CD14-positive monocyte (primary cell): ENCODE measurements at regions not wholly inside any gene's neighbourhood (a gene's known extent, or its start where the extent isn't known, plus 50 kb on each side); places are given as distances from the start of the nearest gene placed in this dataset.

ENCODE experiments used
- DNase-seq, 3 donors: peaks; one replicate each; pipeline ENCODE4 v3.0.0-alpha.2; 2011 to 2022
- H2AFZ ChIP-seq: 2 replicates; pipeline ENCODE4 v1.6.0; 2012; ENCODE audit warnings: mild to moderate bottlenecking, low read depth, low read length, inconsistent platforms; ENCODE audit not compliant: insufficient read depth, poor library complexity, severe bottlenecking
- H3K27ac ChIP-seq, 2 donors: 1 replicate in 1 of 2; 2 replicates in 1 of 2; pipeline ENCODE4 v1.5.1; 2012 to 2013; ENCODE audit warnings: low read length in 2 of 2, control low read depth in 1 of 2, inconsistent platforms in 1 of 2, low read depth in 1 of 2, mild to moderate bottlenecking in 1 of 2
- H3K27me3 ChIP-seq, 2 donors: one replicate each; pipeline versions ENCODE4 v1.6.0 to v1.6.1; 2011 to 2013; ENCODE audit warnings: low read length in 2 of 2; ENCODE audit not compliant: control insufficient read depth in 2 of 2, insufficient read depth in 2 of 2
- H3K36me3 ChIP-seq, 2 donors: replicated peaks in 1 of 2; 1 replicate in 1 of 2; 2 replicates in 1 of 2; pipeline versions ENCODE4 v1.5.1 to v1.6.1; 2012 to 2013; ENCODE audit warnings: low read length in 2 of 2, control low read depth in 1 of 2, inconsistent platforms in 1 of 2, mild to moderate bottlenecking in 1 of 2; ENCODE audit not compliant: insufficient read depth in 2 of 2, control insufficient read depth in 1 of 2
- H3K4me1 ChIP-seq, 2 donors: 1 replicate in 1 of 2; 2 replicates in 1 of 2; pipeline versions ENCODE4 v1.5.1 to v1.6.1; 2012 to 2013; ENCODE audit warnings: low read length in 2 of 2, control low read depth in 1 of 2, inconsistent platforms in 1 of 2, mild to moderate bottlenecking in 1 of 2, moderate library complexity in 1 of 2; ENCODE audit not compliant: insufficient read depth in 2 of 2, control insufficient read depth in 1 of 2
- H3K4me2 ChIP-seq: replicated peaks from 2 replicates; pipeline ENCODE3; 2012; ENCODE audit warnings: low read length, moderate library complexity, mild to moderate bottlenecking; ENCODE audit not compliant: poor library complexity, severe bottlenecking; ENCODE audit errors: extremely low read depth
- H3K4me3 ChIP-seq, 3 experiments: fragments of 200-600 bp in 1 of 3; sonication (generic) in 1 of 3; replicated peaks in 1 of 3; 1 replicate in 2 of 3; 2 replicates in 1 of 3; pipeline ENCODE4 v1.5.1; 2011 to 2013; ENCODE audit warnings: low read length in 3 of 3, mild to moderate bottlenecking in 3 of 3, control low read depth in 2 of 3, low read depth in 2 of 3, inconsistent platforms in 1 of 3, moderate library complexity in 1 of 3
- H3K79me2 ChIP-seq: 2 replicates; pipeline ENCODE4 v1.6.0; 2012; ENCODE audit warnings: mild to moderate bottlenecking, control low read depth, inconsistent platforms, low read length, moderate library complexity; ENCODE audit not compliant: insufficient read depth
- H3K9ac ChIP-seq: 2 replicates; pipeline ENCODE4 v1.6.0; 2017; ENCODE audit warnings: low read length, mild to moderate bottlenecking; ENCODE audit not compliant: insufficient read depth, poor library complexity, severe bottlenecking
- H3K9me3 ChIP-seq, 2 donors: replicated peaks in 1 of 2; 1 replicate in 1 of 2; 2 replicates in 1 of 2; pipeline versions ENCODE4 v1.5.1 to v1.6.1; 2012 to 2013; ENCODE audit warnings: low read length in 2 of 2, control low read depth in 1 of 2; ENCODE audit not compliant: control insufficient read depth in 1 of 2, insufficient read depth in 1 of 2
- H4K20me1 ChIP-seq: 2 replicates; pipeline ENCODE4 v1.6.0; 2012; ENCODE audit warnings: mild to moderate bottlenecking, low read length, control low read depth, moderate library complexity; ENCODE audit not compliant: insufficient read depth
- H3K27ac Mint-ChIP-seq, 7 donors: one replicate each; pipeline ENCODE4 v1.8.0; 2020; ENCODE audit warnings: mild to moderate bottlenecking in 7 of 7, mixed read lengths in 7 of 7, moderate library complexity in 6 of 7, inconsistent platforms in 2 of 7
- H3K27me3 Mint-ChIP-seq, 3 donors: one replicate each; pipeline ENCODE4 v1.8.0; 2021 to 2022; ENCODE audit warnings: low read depth in 3 of 3, mild to moderate bottlenecking in 3 of 3, mixed read lengths in 3 of 3, moderate library complexity in 3 of 3, inconsistent platforms in 1 of 3
- H3K36me3 Mint-ChIP-seq, 2 donors: one replicate each; pipeline ENCODE4 v1.8.0; 2020; ENCODE audit warnings: mixed read lengths in 2 of 2, inconsistent platforms in 1 of 2, mild to moderate bottlenecking in 1 of 2
- H3K4me1 Mint-ChIP-seq: one replicate; pipeline ENCODE4 v1.8.0; 2020; ENCODE audit warnings: mild to moderate bottlenecking, mixed read lengths
- H3K4me3 Mint-ChIP-seq, 2 donors: one replicate each; pipeline ENCODE4 v1.8.0; 2020; ENCODE audit warnings: mild to moderate bottlenecking in 2 of 2, mixed read lengths in 2 of 2, moderate library complexity in 1 of 2
- H3K9me3 Mint-ChIP-seq, 7 donors: one replicate each; pipeline ENCODE4 v1.8.0; 2020 to 2022; ENCODE audit warnings: mixed read lengths in 7 of 7, mild to moderate bottlenecking in 6 of 7, moderate library complexity in 6 of 7, inconsistent platforms in 2 of 7
- CTCF ChIP-seq: fragments of 200-600 bp; IDR thresholded peaks from one replicate; pipeline ENCODE4 v1.8.0; 2022; ENCODE audit warnings: antibody characterized with exemption, mild to moderate bottlenecking
- WGBS: methylation state at CpG from one replicate; pipeline ENCODE4 v1.1.5; 2013; ENCODE audit warnings: missing lambda C conversion rate; ENCODE audit not compliant: insufficient coverage; 5-methylcytosine and 5-hydroxymethylcytosine counted together
- intact Hi-C, 2 donors: fragments of 100-400 bp; cut with micrococcal nuclease; formaldehyde crosslinking; loops; one replicate each; pipeline versions ENCODE4 v1.15.0 to v1.15.1; 2023

- Histone ChIP-seq H3K4me3 (no peak overlapping the region), H3K4me1 (no peaks in the 10 kb centered on the region), H3K9ac (no peak overlapping the region), H3K36me3 (no peaks in the 10 kb centered on the region), H3K9me3 (no peaks in the 10 kb centered on the region), H3K79me2 (no peaks in the 10 kb centered on the region), H3K27ac (no peak overlapping the region), H3K27me3 (no peaks in the 10 kb centered on the region), H4K20me1 (no peaks in the 10 kb centered on the region), H3K4me2 (no peak overlapping the region), H2AFZ (no peak overlapping the region)
- H3K27ac Mint-ChIP-seq: no peak overlapping the region
- H3K9me3 Mint-ChIP-seq: peaks cover 0 to 6% (median 0%) of the 10 kb centered on the region in 7 donors
- WGBS: 100% methylated on average over 2 of the region's 3 CpGs
- H3K27me3 Mint-ChIP-seq: no peaks in the 10 kb centered on the region
- no peak overlapping the region for H3K4me3 Mint-ChIP-seq
- intact Hi-C loops: no loop called here
- no peak for DNase-seq
- TF ChIP-seq CTCF: no peak
- no peaks in the 10 kb centered on the region for H3K4me1 Mint-ChIP-seq
- H3K36me3 Mint-ChIP-seq: no peaks in the 10 kb centered on the region
Measured at GRCh38 chr10:10235003-10235402, 782.7 kb upstream of the CELF2 start.

- TF ChIP-seq CTCF: no peak
- Histone ChIP-seq H3K9me3 (no peaks in the 10 kb centered on the region), H3K9ac (no peak overlapping the region), H3K36me3 (no peaks in the 10 kb centered on the region), H3K27ac (no peak overlapping the region), H4K20me1 (no peaks in the 10 kb centered on the region), H3K4me1 (no peaks in the 10 kb centered on the region), H3K79me2 (no peaks in the 10 kb centered on the region), H3K4me2 (no peak overlapping the region), H3K27me3 (no peaks in the 10 kb centered on the region), H3K4me3 (no peak overlapping the region), H2AFZ (no peak overlapping the region)
- intact Hi-C loops: no loop called here
- no peaks in the 10 kb centered on the region for H3K27me3 Mint-ChIP-seq
- no peak overlapping the region for H3K4me3 Mint-ChIP-seq
- peaks cover 0 to 6% (median 3%) of the 10 kb centered on the region in 7 donors for H3K9me3 Mint-ChIP-seq
- no peak overlapping the region for H3K27ac Mint-ChIP-seq
- 75% methylated on average over 1 of the region's 6 CpGs for WGBS
- H3K4me1 Mint-ChIP-seq: no peaks in the 10 kb centered on the region
- no peaks in the 10 kb centered on the region for H3K36me3 Mint-ChIP-seq
- no peak for DNase-seq
Measured at GRCh38 chr10:10247585-10247984, 770.1 kb upstream of the CELF2 start.
